C4-2B (cell line): ENCODE measurements at regions not wholly inside any gene's neighbourhood (a gene's known extent, or its start where the extent isn't known, plus 50 kb on each side); places are given as distances from the start of the nearest gene placed in this dataset.

Source experiments
- ZFX ChIP-seq: fragments of 450-650 bp; IDR thresholded peaks from 2 replicates; pipeline ENCODE4 v1.6.1; 2017
- TF ChIP-seq, protein P1 (sequence below): fragments of 450-650 bp; conservative IDR thresholded peaks from 2 replicates; pipeline ENCODE4 v1.5.1; 2017; ENCODE audit warnings: mild to moderate bottlenecking

DNA sequence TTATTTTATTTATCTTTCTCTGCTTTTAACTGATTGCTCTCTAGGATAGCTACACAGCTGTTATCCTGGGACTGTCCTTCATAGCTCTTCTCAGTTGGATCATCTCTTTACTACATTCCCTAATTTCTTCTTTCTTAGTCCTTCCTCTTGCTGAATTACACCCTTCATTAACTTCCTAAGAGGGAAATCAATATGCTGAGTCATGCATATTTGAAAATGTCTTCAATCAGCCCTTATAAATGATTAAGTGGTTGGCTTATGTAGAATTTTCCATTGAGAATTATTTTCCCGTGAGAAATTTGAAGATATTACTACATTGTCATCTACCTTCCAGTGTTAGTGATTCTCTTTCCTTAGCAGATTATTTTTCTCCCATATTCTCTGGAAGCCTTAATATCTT, 214.2 kb downstream of the SOCS6 start:
- TF ChIP-seq, protein P1, sequence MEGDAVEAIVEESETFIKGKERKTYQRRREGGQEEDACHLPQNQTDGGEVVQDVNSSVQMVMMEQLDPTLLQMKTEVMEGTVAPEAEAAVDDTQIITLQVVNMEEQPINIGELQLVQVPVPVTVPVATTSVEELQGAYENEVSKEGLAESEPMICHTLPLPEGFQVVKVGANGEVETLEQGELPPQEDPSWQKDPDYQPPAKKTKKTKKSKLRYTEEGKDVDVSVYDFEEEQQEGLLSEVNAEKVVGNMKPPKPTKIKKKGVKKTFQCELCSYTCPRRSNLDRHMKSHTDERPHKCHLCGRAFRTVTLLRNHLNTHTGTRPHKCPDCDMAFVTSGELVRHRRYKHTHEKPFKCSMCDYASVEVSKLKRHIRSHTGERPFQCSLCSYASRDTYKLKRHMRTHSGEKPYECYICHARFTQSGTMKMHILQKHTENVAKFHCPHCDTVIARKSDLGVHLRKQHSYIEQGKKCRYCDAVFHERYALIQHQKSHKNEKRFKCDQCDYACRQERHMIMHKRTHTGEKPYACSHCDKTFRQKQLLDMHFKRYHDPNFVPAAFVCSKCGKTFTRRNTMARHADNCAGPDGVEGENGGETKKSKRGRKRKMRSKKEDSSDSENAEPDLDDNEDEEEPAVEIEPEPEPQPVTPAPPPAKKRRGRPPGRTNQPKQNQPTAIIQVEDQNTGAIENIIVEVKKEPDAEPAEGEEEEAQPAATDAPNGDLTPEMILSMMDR = no peak
- no peak for TF ChIP-seq ZFX
